ENCODE measurements at regions not wholly inside any gene's neighbourhood (a gene's known extent, or its start where the extent isn't known, plus 50 kb on each side); places are given as distances from the start of the nearest gene placed in this dataset.

DNA sequence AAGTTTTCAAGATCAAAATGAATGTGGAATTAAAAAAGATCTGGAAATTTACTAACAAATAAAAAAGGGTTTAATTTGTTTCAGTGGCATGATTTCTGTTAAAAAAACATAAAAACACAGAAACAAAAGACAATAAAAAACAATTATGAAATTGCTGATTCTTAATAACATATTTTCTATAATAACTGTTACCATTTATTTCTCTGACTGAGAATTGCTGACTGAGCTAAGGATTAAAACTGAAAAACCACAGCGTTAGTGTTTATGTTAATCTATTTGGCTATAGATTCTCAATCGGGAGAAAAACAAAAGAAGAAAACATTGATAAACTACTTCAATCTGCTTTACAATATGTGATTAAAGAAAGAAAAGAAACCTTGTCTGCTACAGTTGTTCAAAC, 678.6 kb upstream of the ZEB2 start:
- Mint-ChIP-seq H3K4me1 (no peaks in the 10 kb centered on the region), H3K4me3 (no peak overlapping the region), H3K36me3 (no peaks in the 10 kb centered on the region), H3K9me3 (no peaks in the 10 kb centered on the region), H3K27me3 (peaks cover 2% of the 10 kb centered on the region), H3K27ac (no peak overlapping the region)
- POLR2A ChIA-PET: no interaction called here
- no peak for ATAC-seq (ENCODE audit: low read depth)
- DNase-seq: no peak

- Mint-ChIP-seq H3K36me3 (no peaks in the 10 kb centered on the region), H3K4me3 (no peak overlapping the region), H3K9me3 (no peaks in the 10 kb centered on the region), H3K27ac (no peak overlapping the region), H3K27me3 (peaks cover 2% of the 10 kb centered on the region), H3K4me1 (no peaks in the 10 kb centered on the region)
- POLR2A ChIA-PET: no interaction called here
- ATAC-seq (ENCODE audit: low read depth): no peak
- no peak for DNase-seq
These were observed 678.0 kb upstream of the ZEB2 start for GRCh38 chr2:145197944-145198343.

DNA sequence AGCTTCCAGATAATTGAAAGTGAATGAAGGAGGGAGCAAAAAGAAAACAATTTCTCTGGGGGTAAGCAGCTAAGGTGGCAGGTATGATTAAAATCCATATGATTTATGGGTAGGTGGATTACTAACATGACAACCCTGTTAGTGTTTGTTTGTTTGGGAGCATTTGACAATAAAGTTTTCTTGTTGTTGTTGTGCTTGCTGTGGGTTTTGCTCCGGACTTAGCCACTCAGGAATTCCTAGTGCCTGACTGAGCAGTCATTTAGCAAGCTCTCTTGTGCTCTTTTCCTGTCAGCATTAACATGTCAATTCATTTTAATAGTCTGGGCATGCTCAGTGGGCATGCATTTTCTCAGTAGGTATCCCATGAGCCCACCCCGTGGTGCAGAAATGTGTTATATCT, 674.8 kb upstream of the ZEB2 start:
- DNase-seq (no peak), ATAC-seq (ENCODE audit: low read depth) (no peak)
- H3K4me1 Mint-ChIP-seq: no peaks in the 10 kb centered on the region
- H3K4me3 Mint-ChIP-seq: no peak overlapping the region
- peaks cover 2% of the 10 kb centered on the region for H3K27me3 Mint-ChIP-seq
- H3K9me3 Mint-ChIP-seq: peaks cover under 1% of the 10 kb centered on the region
- no peaks in the 10 kb centered on the region for H3K36me3 Mint-ChIP-seq
- no peak overlapping the region for H3K27ac Mint-ChIP-seq
- POLR2A ChIA-PET: no interaction called here

GRCh38 chr2:145190031-145190703, 670.2 kb upstream of the ZEB2 start:
- H3K36me3 Mint-ChIP-seq: no peaks in the 10 kb centered on the region
- peaks cover 3% of the 10 kb centered on the region for H3K9me3 Mint-ChIP-seq
- H3K4me3 Mint-ChIP-seq: no peak overlapping the region
- no peak for ATAC-seq (ENCODE audit: low read depth)
- H3K4me1 Mint-ChIP-seq: peaks cover 2% of the 10 kb centered on the region
- peaks cover 5% of the 10 kb centered on the region for H3K27me3 Mint-ChIP-seq
- DNase-seq: no peak
- POLR2A ChIA-PET: no interaction called here
- no peak overlapping the region for H3K27ac Mint-ChIP-seq

DNA sequence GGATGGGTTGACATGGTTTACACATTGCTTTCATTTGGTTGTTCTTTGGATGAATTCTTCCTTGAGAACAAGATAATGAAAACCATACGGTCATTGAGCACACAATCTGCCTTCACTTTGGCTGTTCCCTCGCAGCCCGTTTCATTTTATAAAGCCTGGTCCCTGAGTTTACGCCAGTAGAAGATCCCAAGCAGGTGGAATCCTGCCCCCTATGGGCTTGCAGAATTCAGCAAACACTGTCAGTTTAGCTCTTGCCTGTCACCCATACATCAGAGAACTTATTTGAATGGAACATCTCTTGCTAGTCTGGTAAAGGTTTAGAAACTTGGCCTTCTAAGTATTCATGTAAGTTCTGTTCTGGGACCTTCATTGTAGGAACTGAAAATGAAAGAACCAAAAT, 666.4 kb upstream of the ZEB2 start:
- Mint-ChIP-seq H3K4me3 (no peak overlapping the region), H3K27me3 (peaks cover 5% of the 10 kb centered on the region), H3K27ac (no peak overlapping the region), H3K9me3 (peaks cover 3% of the 10 kb centered on the region), H3K4me1 (peaks cover 2% of the 10 kb centered on the region), H3K36me3 (no peaks in the 10 kb centered on the region)
- POLR2A ChIA-PET: no interaction called here
- DNase-seq (no peak), ATAC-seq (ENCODE audit: low read depth) (no peak)

DNA sequence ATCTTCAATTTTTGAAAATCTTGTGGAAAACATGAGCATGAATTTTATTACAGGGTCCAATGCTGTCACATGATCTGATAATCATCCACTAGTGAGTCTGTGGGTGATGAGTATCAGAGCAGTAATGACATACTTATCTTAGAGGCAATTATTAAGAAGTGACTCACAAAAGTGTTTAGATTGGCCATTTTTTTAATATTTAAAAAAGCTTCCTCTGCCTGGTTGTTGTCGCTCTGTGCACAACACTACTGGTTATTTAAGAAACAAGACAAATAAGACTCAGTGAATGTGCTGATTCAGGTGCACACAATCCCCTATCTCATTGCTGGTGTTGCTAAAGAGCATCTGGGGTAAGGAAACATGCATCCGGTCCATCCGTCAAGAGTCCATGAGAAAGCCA, 665.8 kb upstream of the ZEB2 start:
- Mint-ChIP-seq H3K4me1 (peaks cover 2% of the 10 kb centered on the region), H3K27ac (no peak overlapping the region), H3K9me3 (peaks cover 3% of the 10 kb centered on the region), H3K27me3 (peaks cover 5% of the 10 kb centered on the region), H3K36me3 (no peaks in the 10 kb centered on the region), H3K4me3 (no peak overlapping the region)
- POLR2A ChIA-PET: no interaction called here
- no peak for ATAC-seq (ENCODE audit: low read depth)
- DNase-seq: no peak

DNA sequence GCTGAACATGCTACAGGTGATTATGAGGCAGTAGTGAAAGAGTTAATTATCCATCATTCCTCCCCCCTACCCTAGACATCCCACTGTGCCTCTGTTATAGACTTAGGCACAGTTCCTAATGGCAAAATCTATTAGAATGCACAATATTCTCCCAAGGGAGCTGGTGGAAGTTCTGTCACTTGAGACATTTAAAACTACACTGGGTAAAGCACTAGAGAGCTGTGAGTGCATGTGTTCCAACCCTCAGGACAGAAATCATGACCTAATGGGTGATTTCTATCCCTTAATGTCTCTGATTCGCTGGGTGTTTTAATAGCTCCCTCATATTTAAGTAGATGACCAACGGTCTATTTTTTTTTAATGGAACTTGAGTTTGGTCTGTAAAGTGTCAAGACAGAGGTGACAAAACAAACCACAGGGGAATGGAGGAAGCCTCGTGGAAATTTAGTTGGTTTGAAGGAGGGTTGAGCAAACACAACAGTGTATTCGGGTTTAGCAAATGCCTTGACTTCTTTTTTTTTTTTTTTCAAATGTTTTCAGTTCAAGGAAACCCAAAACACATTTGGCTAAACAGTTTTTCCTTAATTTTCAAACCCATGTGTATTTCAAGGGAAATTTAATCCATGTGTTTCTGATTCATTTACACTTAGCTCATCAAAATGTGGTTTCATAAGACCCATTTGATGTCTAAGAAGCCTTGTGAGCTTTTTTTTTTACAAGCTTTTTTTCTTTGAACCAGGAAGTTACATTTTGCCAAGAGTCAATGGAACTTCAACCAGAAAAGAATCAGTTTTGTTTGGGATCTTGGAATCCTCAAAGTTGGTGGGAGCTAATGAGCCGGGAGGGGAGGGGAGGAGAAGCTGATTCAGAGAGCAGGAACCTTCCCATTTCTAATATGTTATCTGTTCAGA, 665.1 kb upstream of the ZEB2 start:
- peaks cover 2% of the 10 kb centered on the region for H3K4me1 Mint-ChIP-seq
- H3K27ac Mint-ChIP-seq: no peak overlapping the region
- POLR2A ChIA-PET: no interaction called here
- DNase-seq: no peak
- H3K9me3 Mint-ChIP-seq: peaks cover 3% of the 10 kb centered on the region
- no peak overlapping the region for H3K4me3 Mint-ChIP-seq
- no peaks in the 10 kb centered on the region for H3K36me3 Mint-ChIP-seq
- no peak for ATAC-seq (ENCODE audit: low read depth)
- peaks cover 5% of the 10 kb centered on the region for H3K27me3 Mint-ChIP-seq

DNA sequence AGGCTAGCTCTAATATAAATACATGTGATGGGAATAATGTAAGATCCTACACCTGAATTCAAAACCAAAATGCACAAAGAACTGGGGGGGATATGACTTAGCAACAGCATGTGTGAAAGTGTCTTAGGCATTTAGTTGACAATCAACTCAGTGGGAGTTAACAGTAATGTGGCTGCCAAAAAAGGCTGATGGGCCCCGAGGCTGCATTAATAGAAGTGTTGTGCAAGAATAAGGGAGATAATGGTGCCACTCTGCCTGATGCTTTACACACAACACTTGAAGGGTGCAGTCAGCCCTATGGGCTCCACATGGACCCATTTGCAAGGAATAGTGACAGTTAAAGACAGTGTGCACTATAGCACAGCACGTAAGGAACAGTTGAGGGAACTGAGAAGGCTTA, 649.4 kb upstream of the ZEB2 start:
- Mint-ChIP-seq H3K4me1 (no peaks in the 10 kb centered on the region), H3K36me3 (no peaks in the 10 kb centered on the region), H3K4me3 (no peak overlapping the region), H3K27ac (no peak overlapping the region), H3K9me3 (no peaks in the 10 kb centered on the region), H3K27me3 (peaks cover 4% of the 10 kb centered on the region)
- POLR2A ChIA-PET: no interaction called here
- DNase-seq: no peak
- no peak for ATAC-seq (ENCODE audit: low read depth)

GRCh38 chr2:145168091-145168490, 648.2 kb upstream of the ZEB2 start:
- Mint-ChIP-seq H3K4me1 (no peaks in the 10 kb centered on the region), H3K36me3 (no peaks in the 10 kb centered on the region), H3K27me3 (peaks cover 4% of the 10 kb centered on the region), H3K9me3 (no peaks in the 10 kb centered on the region), H3K4me3 (no peak overlapping the region), H3K27ac (no peak overlapping the region)
- DNase-seq: no peak
- POLR2A ChIA-PET: no interaction called here
- ATAC-seq (ENCODE audit: low read depth): no peak

GRCh38 chr2:145166731-145167302, 646.9 kb upstream of the ZEB2 start:
- Mint-ChIP-seq H3K9me3 (no peaks in the 10 kb centered on the region), H3K27ac (no peak overlapping the region), H3K36me3 (no peaks in the 10 kb centered on the region), H3K4me3 (no peak overlapping the region), H3K4me1 (no peaks in the 10 kb centered on the region), H3K27me3 (peaks cover 4% of the 10 kb centered on the region)
- POLR2A ChIA-PET: no interaction called here
- DNase-seq (no peak), ATAC-seq (ENCODE audit: low read depth) (no peak)

GRCh38 chr2:145161656-145162055, 641.7 kb upstream of the ZEB2 start:
- H3K27me3 Mint-ChIP-seq: no peaks in the 10 kb centered on the region
- ATAC-seq (ENCODE audit: low read depth) (no peak), DNase-seq (no peak)
- no peak overlapping the region for H3K27ac Mint-ChIP-seq
- POLR2A ChIA-PET: no interaction called here
- no peaks in the 10 kb centered on the region for H3K9me3 Mint-ChIP-seq
- no peaks in the 10 kb centered on the region for H3K36me3 Mint-ChIP-seq
- H3K4me3 Mint-ChIP-seq: no peak overlapping the region
- H3K4me1 Mint-ChIP-seq: no peaks in the 10 kb centered on the region

DNA sequence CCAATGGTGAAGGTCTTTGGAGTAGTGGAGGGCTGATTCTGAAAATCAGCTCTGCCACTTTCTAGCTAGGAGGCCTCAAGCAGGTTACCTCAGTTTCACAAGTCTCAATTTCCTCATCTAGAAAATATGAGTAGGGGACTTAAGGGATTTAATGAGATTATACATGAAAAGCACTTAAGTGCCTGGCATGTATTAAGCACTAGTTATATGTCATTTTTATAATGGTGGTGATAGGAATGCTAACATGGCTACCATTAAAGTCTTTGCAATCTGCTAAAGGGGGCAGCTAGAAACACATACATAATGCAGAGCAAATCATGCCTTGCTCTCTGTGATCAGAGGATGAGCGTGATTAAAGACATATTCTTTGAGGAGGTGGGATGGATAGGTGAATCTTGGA, 640.9 kb upstream of the ZEB2 start:
- H3K27me3 Mint-ChIP-seq: no peaks in the 10 kb centered on the region
- no peak for DNase-seq
- POLR2A ChIA-PET: no interaction called here
- ATAC-seq (ENCODE audit: low read depth): no peak
- no peaks in the 10 kb centered on the region for H3K4me1 Mint-ChIP-seq
- no peaks in the 10 kb centered on the region for H3K9me3 Mint-ChIP-seq
- H3K36me3 Mint-ChIP-seq: no peaks in the 10 kb centered on the region
- no peak overlapping the region for H3K4me3 Mint-ChIP-seq
- no peak overlapping the region for H3K27ac Mint-ChIP-seq

GRCh38 chr2:145159676-145160075, 639.8 kb upstream of the ZEB2 start:
- H3K4me3 Mint-ChIP-seq: no peak overlapping the region
- no peaks in the 10 kb centered on the region for H3K9me3 Mint-ChIP-seq
- no peaks in the 10 kb centered on the region for H3K27me3 Mint-ChIP-seq
- H3K36me3 Mint-ChIP-seq: no peaks in the 10 kb centered on the region
- H3K27ac Mint-ChIP-seq: no peak overlapping the region
- POLR2A ChIA-PET: no interaction called here
- ATAC-seq (ENCODE audit: low read depth): no peak
- no peak for DNase-seq
- no peaks in the 10 kb centered on the region for H3K4me1 Mint-ChIP-seq

Measured in activated naive CD8-positive, alpha-beta T cell treated with anti-CD3 and anti-CD28 coated beads, Interleukin-2, amount 10 ng/mL, durations not matched to agents 7 days and 5 days (primary cell).